Transverse colon (tissue), 4 donors: ENCODE measurements at regions not wholly inside any gene's neighbourhood (a gene's known extent, or its start where the extent isn't known, plus 50 kb on each side); places are given as distances from the start of the nearest gene placed in this dataset.

ENCODE experiments used
- CTCF ChIP-seq, 5 experiments: fragments of 200-600 bp in 3 of 5; fragments of 450-650 bp in 2 of 5; sonication (generic) in 3 of 5; IDR thresholded peaks; 1 replicate in 2 of 5; 2 replicates in 3 of 5; pipeline ENCODE4 v1.5.1; 2016 to 2017; ENCODE audit warnings: antibody characterized with exemption in 5 of 5, inconsistent platforms in 3 of 5, mild to moderate bottlenecking in 2 of 5, moderate library complexity in 1 of 5
- POLR2A ChIP-seq: fragments of 450-650 bp; IDR thresholded peaks from one replicate; pipeline ENCODE4 v1.6.1; 2016; ENCODE audit warnings: antibody characterized with exemption, mild to moderate bottlenecking, moderate library complexity
- POLR2AphosphoS5 ChIP-seq, 3 donors: sonication (generic); formaldehyde crosslinking; IDR thresholded peaks; one replicate each; pipeline ENCODE4 v1.6.1; 2016; ENCODE audit warnings: antibody characterized with exemption in 3 of 3

GRCh38 chr20:54291339-54292010 is 83.6 kb downstream of the PFDN4 start:
- TF ChIP-seq CTCF (IDR thresholded peaks at IDR 0.05) (no peak), POLR2AphosphoS5 (IDR thresholded peaks at IDR 0.05) (no peak), POLR2A (no peak)
